Left cardiac atrium (tissue), 4 donors: ENCODE measurements at regions not wholly inside any gene's neighbourhood (a gene's known extent, or its start where the extent isn't known, plus 50 kb on each side); places are given as distances from the start of the nearest gene placed in this dataset.
"Not testable (repeated sequence)": the region's sequence is repeated elsewhere in the genome, so short reads cannot be mapped to it uniquely, and the experiment has no call there.

ENCODE experiments used
- ATAC-seq, 2 donors: fragments of 200-7000 bp; cut with Tn5 transposase; one replicate each; pipeline ENCODE4 v1.9.1; 2020; ENCODE audit warnings: mild to moderate bottlenecking in 2 of 2, moderate library complexity in 2 of 2
- DNase-seq: peaks from one replicate; pipeline ENCODE4 v3.0.0-alpha.2; 2020
- intact Hi-C, 2 donors: fragments of 100-400 bp; cut with DNase I; formaldehyde crosslinking; loops; one replicate each; pipeline versions ENCODE4 v1.14.1 to v1.15.1; 2022 to 2023
- donor health status: DM: no; HTN: yes; CAD: no.
- donor health status: DM: no; HTN: yes; CAD: no; lungs with severe emphysema.
- donor health status: DM: yes; HTN: yes; CAD: no.
- donor health status: Dilated cardiomyopathy.

DNA sequence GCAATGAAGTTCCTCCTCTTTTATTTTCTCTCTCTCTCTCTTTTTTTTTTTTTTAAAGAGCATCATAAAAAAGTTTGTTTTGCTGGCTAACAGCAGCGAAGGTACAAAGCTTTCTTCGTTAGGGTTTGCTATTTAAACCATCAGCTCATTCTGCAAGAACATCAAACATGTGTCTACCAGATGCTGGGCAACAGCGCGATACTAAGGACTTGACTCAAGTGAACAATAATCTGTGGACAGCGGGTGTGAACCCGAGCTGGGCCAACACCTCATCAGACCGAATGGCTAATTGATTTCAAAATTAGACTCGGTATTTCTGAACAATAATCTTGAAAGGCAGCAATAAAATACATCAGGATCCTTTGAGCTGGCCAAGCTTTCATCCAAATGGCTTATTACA is 246.4 kb downstream of the FBXO8 start:
- DNase-seq (no peak), ATAC-seq (no peak)
- intact Hi-C loops: no loop called here

DNA sequence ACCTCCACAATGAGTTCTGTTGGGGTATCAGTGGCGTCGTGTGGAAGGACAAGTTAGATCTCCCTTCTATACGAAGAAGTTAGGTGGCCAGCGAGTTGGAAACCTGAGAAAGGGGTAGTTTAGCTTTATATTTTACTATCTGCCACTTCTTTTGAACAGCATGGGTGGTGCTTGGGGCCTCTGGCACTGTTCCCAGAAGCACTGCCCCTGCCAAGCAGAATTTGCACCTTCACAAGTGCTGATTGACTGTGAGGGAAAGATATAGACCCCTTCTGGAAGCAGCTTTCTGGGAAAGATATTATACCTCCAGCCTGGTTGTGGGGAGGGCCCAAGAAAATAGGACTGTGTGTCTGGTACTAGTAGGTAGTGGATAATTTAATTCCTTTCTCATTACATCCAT is 246.9 kb downstream of the FBXO8 start:
- intact Hi-C loops: no loop called here
- ATAC-seq: peak; percentile 43 to 59
- DNase-seq: no peak

GRCh38 chr4:174036111-174036510 is 247.4 kb downstream of the FBXO8 start:
- no peak for DNase-seq
- ATAC-seq: no peak
- intact Hi-C loops: no loop called here

DNA sequence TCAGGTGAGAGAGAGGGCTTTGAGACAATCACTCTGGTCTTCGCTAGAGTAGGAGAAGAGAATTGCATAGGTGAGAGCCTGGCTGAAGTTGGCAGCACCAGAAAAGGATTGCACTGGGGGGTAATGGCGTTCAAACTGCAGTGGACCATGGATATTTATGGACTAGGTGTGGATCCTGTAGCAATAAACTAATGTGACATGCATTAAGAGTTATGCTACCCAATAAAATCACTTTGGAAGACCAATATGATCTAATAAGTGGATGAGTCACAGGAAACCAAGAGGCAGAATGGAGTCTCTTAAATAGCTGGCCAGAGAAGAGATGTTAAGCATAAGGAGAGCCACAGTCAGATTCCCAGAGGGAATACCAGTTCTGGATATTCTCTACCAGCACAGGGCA is 259.8 kb downstream of the FBXO8 start:
- DNase-seq (no peak), ATAC-seq (no peak)
- intact Hi-C loops: no loop called here

GRCh38 chr4:174018236-174018635 is 265.2 kb downstream of the FBXO8 start:
- intact Hi-C loops: no loop called here
- DNase-seq: no peak
- no peak for ATAC-seq

GRCh38 chr4:174016251-174016650 is 267.2 kb downstream of the FBXO8 start:
- ATAC-seq (no peak), DNase-seq (no peak)
- intact Hi-C loops: no loop called here

GRCh38 chr4:174012886-174013259 is 270.6 kb downstream of the FBXO8 start:
- no peak for DNase-seq
- no peak for ATAC-seq
- intact Hi-C loops: loop anchor here in 1 of 2 donors (5.0 kb wide), 1 partner anchor 144 kb away; no protein-coding TSS in a partner anchor

GRCh38 chr4:174012135-174012885 is 271.2 kb downstream of the FBXO8 start:
- intact Hi-C loops: loop anchor here in 1 of 2 donors (5.0 kb wide), 1 partner anchor 145 kb away; no protein-coding TSS in a partner anchor
- ATAC-seq (peak; percentile 82 to 93), DNase-seq (no peak)

DNA sequence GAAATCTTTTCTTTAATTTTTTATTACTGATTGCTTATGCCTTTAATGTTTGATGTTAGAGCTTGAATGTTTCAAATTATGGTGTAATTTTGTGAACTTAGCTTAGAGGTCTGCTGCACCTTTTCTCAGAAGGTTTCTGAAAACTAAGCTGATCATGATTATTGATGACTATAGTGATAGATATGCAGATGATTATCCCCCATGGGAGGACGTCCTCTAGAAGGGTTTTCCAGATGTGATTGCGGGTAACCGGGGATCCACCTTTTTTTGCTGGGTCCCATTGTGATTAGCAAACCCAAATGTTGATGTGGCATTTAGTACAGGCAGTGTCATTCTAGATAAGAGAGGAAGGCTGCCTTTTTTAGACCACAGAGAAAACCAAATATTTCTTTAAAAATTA is 272.9 kb downstream of the FBXO8 start:
- ATAC-seq (no peak), DNase-seq (no peak)
- intact Hi-C loops: loop anchor here in 1 of 2 donors (5.0 kb wide), 1 partner anchor 147 kb away; no protein-coding TSS in a partner anchor

- intact Hi-C loops: loop anchor here in 1 of 2 donors (5.0 kb wide), 2 partner anchors 112 to 147 kb away; no protein-coding TSS in a partner anchor
- DNase-seq: no peak
- no peak for ATAC-seq
Measured at GRCh38 chr4:174009686-174010451, 273.6 kb downstream of the FBXO8 start.

GRCh38 chr4:174005422-174005821 is 278.0 kb downstream of the FBXO8 start:
- intact Hi-C loops: loop anchor here in 1 of 2 donors (5.0 kb wide), 1 partner anchor 117 kb away; no protein-coding TSS in a partner anchor
- peak; percentile 33 for DNase-seq
- ATAC-seq: peak; percentile 41 to 95

GRCh38 chr4:173998471-173999144 is 284.9 kb downstream of the FBXO8 start:
- intact Hi-C loops: loop anchor here in 1 of 2 donors (10.0 kb wide), 1 partner anchor 494 kb away; no protein-coding TSS in a partner anchor
- DNase-seq (no peak), ATAC-seq (no peak)

GRCh38 chr4:173995779-173996178 is 287.7 kb downstream of the FBXO8 start:
- intact Hi-C loops: loop anchor here in 1 of 2 donors (10.0 kb wide), 1 partner anchor 491 kb away; no protein-coding TSS in a partner anchor
- ATAC-seq, DNase-seq: not testable (repeated sequence)

GRCh38 chr4:173991814-173992213 is 291.7 kb downstream of the FBXO8 start:
- ATAC-seq (no peak), DNase-seq (no peak)
- intact Hi-C loops: loop anchor here (5.0 to 10.0 kb wide), 6 partner anchors 165 to 487 kb away; no protein-coding TSS in a partner anchor

DNA sequence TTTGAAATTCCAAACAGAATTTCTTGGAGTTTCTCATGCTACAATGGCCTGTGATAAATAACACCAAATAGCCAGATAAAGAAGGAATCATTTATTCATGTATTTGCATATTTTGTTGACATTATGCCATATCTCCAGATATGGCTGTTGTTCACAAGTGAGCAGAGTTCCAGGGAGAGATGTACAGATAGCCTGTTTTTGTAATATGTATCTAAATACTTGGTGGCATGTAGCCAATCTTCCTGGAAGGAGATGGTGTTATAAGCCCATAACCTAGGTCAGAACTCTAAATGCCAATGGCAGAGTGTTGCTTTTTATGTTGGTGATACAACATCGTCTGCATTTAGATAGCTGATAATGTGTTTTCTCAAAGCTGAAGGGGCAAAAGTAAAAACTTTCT is 292.2 kb downstream of the FBXO8 start:
- no peak for DNase-seq
- ATAC-seq: peak in 1 of 2 donors; percentile 13
- intact Hi-C loops: loop anchor here (5.0 to 10.0 kb wide), 6 partner anchors 166 to 487 kb away; no protein-coding TSS in a partner anchor

DNA sequence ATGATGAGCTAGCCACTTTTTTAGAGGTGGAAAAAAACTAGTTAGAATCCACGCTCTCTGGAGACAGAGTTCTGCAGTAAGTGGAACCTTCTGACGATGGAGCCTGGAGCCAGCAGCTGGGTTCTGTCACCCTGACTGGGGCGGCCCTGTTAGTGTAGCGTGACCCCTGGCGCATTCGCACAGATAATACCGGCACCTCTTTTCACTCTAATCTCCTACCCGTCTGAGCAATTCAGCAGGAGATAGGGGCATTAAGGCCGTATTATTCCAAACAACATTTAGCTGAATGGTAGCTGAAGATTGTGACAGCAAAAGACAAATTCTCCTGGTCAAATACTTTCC is 292.6 kb downstream of the FBXO8 start:
- ATAC-seq: peak; percentile 97 to 99
- intact Hi-C loops: loop anchor here (5.0 to 10.0 kb wide), 6 partner anchors 166 to 486 kb away; no protein-coding TSS in a partner anchor
- peak; percentile 84 for DNase-seq

- intact Hi-C loops: loop anchor here (5.0 to 10.0 kb wide), 6 partner anchors 167 to 485 kb away; no protein-coding TSS in a partner anchor
- DNase-seq (no peak), ATAC-seq (peak; percentile 77 to 87)
Measured at GRCh38 chr4:173990126-173990868, 293.2 kb downstream of the FBXO8 start.

- ATAC-seq, intact Hi-C loops, DNase-seq: not testable (repeated sequence)
Measured at GRCh38 chr4:173963523-173963922, 319.9 kb downstream of the FBXO8 start.

DNA sequence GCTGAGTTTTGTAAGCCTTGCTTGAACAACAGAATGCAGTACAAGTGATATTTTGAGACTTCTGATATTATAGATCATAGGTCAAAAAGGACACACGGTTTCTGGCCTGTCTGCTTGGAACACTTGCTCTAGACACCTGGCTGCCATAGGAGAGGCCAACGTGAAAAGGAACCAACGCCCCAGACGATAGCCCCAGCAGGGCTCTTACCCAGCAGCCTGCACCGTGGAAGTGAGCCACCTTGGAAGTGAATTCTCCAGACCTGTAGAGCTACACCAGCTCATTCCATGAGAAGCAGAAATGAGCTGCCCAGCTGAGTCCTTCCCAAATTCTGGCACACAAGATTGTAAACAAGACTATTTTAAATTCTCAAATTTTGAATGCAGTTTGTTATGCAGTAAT is 323.1 kb downstream of the FBXO8 start:
- DNase-seq (no peak), ATAC-seq (no peak)
- intact Hi-C loops: no loop called here
